ENCODE measurements at regions not wholly inside any gene's neighbourhood (a gene's known extent, or its start where the extent isn't known, plus 50 kb on each side); places are given as distances from the start of the nearest gene placed in this dataset.

- TF ChIP-seq REST (IDR thresholded peaks at IDR 0.05; ENCODE audit: low read depth) (no peak), EP300 (IDR thresholded peaks at IDR 0.05; ENCODE audit: borderline replicate concordance) (no peak), USF1 (IDR thresholded peaks at IDR 0.05) (no peak), MAX (IDR thresholded peaks at IDR 0.05) (no peak), TCF12 (IDR thresholded peaks at IDR 0.05; ENCODE audit: low read depth) (no peak), CEBPB (IDR thresholded peaks at IDR 0.05) (no peak), ZBTB7A (IDR thresholded peaks at IDR 0.05; ENCODE audit: low read depth) (no peak), YY1 (IDR thresholded peaks at IDR 0.05; ENCODE audit: low read depth) (no peak), FOXM1 (IDR thresholded peaks at IDR 0.05; ENCODE audit: borderline replicate concordance, low read depth) (no peak)
These were observed 274.3 kb downstream of the TFAP2C start for GRCh38 chr20:56903421-56903820.

Data from Ishikawa (cell line).